HL-60 (cell line): ENCODE measurements at regions not wholly inside any gene's neighbourhood (a gene's known extent, or its start where the extent isn't known, plus 50 kb on each side); places are given as distances from the start of the nearest gene placed in this dataset.

ENCODE experiments used
- CTCF ChIP-seq: IDR thresholded peaks from one replicate; pipeline ENCODE4 v1.5.1; 2011; ENCODE audit warnings: low read length, control low read depth, inconsistent platforms; ENCODE audit not compliant: insufficient read depth
- POLR2AphosphoS5 ChIP-seq: IDR thresholded peaks from 2 replicates; pipeline ENCODE4 v1.6.1; 2012; ENCODE audit warnings: low read depth

DNA sequence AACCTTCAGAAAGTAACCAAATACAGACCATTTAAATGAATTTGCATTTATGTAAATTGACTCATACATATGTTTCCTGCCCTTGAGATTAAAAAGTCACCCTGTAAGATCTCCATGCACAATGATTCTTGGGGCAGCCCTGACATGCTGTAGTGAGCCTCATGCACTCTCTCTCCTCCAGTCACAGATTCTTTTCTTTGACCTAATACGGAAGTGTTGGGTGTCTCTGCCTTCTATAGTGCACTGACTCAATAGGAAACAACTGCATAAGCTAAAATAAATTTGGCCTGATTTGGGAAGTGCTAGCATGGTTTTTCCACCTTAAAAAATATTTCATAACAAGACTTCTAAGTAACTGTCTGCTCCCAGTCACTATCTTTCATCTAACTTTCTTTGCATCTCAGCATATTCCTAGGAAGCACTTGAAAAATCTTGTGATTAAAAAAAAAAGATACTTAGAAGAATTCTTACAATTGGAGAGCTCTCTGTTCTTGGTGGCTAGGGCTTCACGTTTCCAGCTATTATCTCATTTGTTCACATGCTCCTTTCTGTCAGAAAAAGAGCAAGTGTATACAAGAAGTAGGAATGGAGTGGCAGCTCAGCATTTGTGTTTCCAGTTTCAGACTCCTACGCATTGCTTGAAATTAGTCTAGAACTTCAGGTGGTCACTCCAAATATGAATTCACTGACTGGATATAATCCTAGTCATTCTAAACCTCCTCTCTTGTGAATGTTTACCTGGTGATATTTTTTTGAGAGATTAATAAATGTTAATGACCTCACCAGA lies 207.9 kb upstream of the COL8A1 start:
- TF ChIP-seq CTCF = no peak
- TF ChIP-seq POLR2AphosphoS5 = no peak
